ENCODE measurements at regions not wholly inside any gene's neighbourhood (a gene's known extent, or its start where the extent isn't known, plus 50 kb on each side); places are given as distances from the start of the nearest gene placed in this dataset.

- TF ChIP-seq TAF1 (IDR thresholded peaks at IDR 0.05; ENCODE audit: low read depth) (no peak), EZH2 (IDR thresholded peaks at IDR 0.05; ENCODE audit: borderline replicate concordance, insufficient read depth, low read length, poor library complexity, severe bottlenecking) (no peak), CTCF (IDR thresholded peaks at IDR 0.05; ENCODE audit: poor library complexity, severe bottlenecking) (no peak), REST (IDR thresholded peaks at IDR 0.05; ENCODE audit: borderline replicate concordance) (no peak), EP300 (conservative IDR thresholded peaks at IDR 0.05; ENCODE audit: poor library complexity, severe bottlenecking) (no peak), SMC3 (conservative IDR thresholded peaks at IDR 0.05; ENCODE audit: poor library complexity) (no peak), POLR2AphosphoS5 (IDR thresholded peaks at IDR 0.05) (no peak), RAD21 (conservative IDR thresholded peaks at IDR 0.05) (no peak), MXI1 (conservative IDR thresholded peaks at IDR 0.05; ENCODE audit: poor library complexity, severe bottlenecking) (no peak)
Measured at GRCh38 chr7:41037691-41038090, 665.2 kb downstream of the INHBA start.

Measured in neural cell (in vitro differentiated cells).